Activated T-cell treated with anti-CD3 and anti-CD28 coated beads for 4 hours (primary cell): ENCODE measurements at regions not wholly inside any gene's neighbourhood (a gene's known extent, or its start where the extent isn't known, plus 50 kb on each side); places are given as distances from the start of the nearest gene placed in this dataset.
"Not testable (repeated sequence)": the region's sequence is repeated elsewhere in the genome, so short reads cannot be mapped to it uniquely, and the experiment has no call there.

Experiments
- DNase-seq: peaks from one replicate; pipeline ENCODE4 v3.0.0-alpha.2; 2020

GRCh38 chr3:17820275-17820674 lies 77.8 kb upstream of the TBC1D5 start:
- DNase-seq: no peak

DNA sequence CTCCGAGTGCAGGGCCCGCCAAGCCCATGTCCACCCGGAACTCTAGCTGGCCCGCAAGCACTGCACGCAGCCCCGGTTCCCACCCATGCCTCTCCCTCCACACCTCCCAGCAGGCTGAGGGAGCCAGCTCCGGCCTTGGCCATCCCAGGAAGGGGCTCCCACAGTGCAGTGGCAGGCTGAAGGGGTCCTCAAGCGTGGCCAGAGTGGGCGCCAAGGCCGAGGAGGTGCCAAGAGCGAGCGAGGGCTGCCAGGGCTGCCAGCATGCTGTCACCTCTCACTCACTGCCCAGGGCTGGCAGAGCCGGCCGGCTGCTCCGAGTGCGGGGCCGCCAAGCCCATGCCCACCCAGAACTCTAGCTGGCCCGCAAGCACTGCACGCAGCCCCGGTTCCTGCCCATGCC lies 75.5 kb upstream of the TBC1D5 start:
- DNase-seq: not testable (repeated sequence)

GRCh38 chr3:17817545-17817944 lies 75.1 kb upstream of the TBC1D5 start:
- DNase-seq: no peak

DNA sequence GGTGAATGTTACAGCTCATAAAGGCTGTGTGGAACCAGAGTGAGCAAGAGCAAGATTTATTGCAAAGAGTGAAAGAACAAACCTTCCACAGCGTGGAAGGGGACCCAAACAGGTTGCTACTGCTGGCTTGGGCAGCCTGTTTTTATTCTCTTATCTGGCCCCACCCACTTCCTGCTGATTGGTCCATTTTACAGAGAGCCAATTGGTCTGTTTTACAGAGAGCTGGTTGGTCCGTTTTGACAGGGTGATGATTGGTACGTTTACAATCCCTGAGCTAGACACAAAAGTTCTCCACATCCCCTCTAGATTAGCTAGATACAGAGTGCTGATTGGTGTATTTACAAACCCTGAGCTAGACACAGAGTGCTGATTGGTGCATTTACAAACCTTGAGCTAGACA lies 74.4 kb upstream of the TBC1D5 start:
- not testable (repeated sequence) for DNase-seq

DNA sequence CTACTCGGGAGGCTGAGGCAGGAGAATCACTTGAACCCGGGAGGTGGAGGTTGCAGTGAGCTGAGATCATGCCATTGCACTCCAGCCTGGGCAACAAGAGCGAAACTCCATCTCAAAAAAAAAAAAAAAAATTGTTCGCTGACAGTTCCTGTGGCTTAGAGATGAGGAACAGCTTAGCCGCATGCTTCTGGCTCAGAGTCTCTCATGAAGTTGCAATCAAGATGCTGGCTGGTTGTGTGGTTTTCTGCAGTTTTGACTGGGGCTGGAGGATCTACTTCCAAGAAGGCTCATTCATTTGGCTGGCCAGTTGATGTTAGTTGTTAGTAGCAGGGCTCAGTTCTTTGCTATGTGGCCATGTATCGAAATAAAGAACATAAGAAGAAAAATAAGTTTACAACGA lies 69.9 kb upstream of the TBC1D5 start:
- DNase-seq: not testable (repeated sequence)

GRCh38 chr3:17811646-17812045 lies 69.2 kb upstream of the TBC1D5 start:
- no peak for DNase-seq

DNA sequence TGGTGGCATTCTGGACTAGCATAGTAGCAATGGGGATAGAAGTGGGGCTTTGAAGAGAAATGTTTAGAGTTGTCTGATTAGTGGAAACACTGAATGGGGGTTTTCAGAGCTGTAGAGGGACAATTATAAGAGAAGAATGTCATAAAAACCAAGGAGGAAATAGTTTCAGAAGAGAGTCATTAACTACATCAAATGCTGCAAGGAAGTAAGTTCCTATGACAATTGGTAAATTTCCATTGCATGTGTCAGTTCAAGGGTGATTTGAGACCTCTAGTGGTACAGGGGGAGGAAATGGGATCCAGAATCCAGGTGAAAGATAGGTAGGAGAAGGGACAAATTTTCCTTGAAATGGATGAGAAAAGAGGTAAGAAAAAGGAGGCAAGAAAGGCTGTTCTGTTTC lies 68.3 kb upstream of the TBC1D5 start:
- DNase-seq: no peak

DNA sequence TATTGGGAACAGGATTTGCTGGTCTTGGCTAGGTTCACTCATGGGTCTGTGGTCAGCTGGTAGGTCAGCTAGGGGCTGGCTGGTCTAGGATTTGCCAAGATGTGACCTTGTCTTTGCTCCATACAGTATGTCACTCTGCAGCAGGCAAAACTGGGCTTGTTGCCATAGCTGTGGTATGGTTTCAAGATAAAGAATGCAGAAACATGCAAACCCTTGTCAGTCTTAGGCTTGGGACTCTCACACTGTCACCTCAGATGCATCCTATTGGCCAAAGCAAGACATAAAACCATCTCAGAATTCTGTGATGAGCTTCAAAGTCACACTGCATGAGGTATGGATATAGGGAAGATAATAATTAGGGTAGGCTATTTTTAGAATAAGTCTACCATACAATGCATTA lies 66.6 kb upstream of the TBC1D5 start:
- DNase-seq: no peak

- no peak for DNase-seq
Observed at GRCh38 chr3:17806876-17807275, 64.4 kb upstream of the TBC1D5 start.

GRCh38 chr3:17806201-17806600 lies 63.8 kb upstream of the TBC1D5 start:
- no peak for DNase-seq

DNA sequence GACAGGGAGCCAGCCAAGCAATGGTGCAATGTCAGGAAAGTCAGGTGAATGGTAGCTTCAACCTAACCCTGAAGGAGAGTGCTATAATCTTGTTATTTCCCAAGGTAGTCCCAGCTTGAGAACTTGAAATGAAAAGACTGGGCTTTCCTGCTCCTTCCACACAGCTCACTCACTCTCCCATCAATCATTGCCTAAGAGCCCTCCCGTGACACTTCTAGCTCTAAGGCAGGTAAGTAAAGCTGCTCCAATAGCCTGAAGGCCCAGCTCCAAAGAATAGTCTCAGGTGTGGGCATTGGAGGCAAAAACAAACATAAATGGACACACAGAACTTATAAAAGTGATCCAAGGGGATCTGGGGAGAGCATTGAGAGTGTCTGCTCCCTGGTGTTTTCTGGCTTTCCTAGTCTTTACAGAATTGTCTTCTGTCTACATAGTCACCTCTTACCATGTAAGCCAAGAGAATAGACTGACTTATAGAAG lies 63.1 kb upstream of the TBC1D5 start:
- no peak for DNase-seq

DNA sequence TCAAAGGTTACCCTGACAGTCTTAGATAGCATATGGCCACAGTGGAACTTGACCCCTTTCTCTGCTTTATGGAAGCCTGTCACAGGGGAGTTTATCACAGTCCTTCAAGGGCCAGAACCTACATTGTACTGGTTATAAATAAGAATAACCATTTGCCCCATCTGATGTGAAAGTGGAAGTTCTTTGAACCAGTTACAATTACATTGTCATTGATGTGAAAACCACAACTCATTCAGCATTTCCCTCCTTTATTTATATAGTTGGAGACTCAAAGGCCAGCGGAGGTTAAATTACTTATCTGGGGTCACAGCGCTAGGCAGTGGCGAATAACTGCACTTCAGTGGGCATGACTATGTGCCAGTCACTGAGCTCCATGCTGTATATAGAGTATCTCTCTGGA lies 60.5 kb upstream of the TBC1D5 start:
- DNase-seq: no peak

DNA sequence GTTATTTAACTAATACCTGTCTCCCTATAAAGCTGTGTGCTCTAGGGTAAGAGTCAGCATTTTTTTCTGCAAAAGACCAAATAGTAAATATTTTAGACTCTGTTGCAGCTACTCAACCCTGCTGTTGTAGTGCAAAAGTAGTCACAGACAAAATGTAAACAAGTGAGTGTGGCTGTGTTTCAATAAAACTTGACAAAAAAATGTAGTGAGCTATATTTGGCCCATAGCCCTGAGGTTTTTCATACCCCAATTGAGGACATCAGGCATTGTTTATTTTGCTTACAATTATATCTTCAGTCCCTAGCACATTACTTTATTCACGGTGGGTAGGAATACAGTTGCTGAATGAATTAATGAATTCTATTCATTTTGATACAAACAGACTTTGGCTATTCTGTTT lies 58.7 kb upstream of the TBC1D5 start:
- DNase-seq: no peak

DNA sequence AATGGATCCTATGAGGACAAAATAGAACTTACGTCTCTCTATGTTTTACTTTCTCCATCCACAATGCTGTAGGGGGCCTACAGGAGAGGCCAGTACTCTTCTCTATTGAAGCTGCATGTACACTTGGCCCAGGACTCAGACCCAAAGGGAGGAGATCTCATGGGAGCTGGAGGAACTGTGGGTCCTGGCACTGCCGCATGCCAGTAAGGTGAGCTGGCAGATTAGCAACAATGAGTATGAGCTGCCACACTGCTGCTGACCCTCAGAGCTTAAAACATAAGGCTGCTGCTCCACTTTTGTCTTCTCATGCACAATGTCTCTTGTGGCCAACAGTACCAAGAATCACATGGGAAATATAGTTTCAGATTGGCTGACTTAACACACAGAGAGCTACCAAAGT lies 57.8 kb upstream of the TBC1D5 start:
- no peak for DNase-seq

DNA sequence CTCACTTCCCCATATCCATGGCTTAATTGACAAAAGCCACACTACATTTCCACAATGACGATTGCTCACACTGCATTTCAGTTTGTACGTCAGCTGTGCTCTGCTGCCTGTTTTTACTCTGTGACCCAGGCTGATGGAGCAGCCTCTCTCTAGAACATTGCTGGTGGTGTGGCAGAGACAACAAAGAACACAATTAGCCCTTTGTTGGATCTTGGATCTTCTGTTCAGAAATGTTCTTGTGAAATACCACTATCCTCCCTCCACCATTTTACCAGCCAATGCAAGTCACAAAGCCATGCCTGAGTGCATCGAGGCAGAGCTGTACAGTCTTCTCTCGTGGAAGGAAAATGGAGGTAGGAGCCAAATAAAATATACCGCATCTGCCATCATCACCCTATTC lies 56.9 kb upstream of the TBC1D5 start:
- no peak for DNase-seq

GRCh38 chr3:17798000-17798399 lies 55.6 kb upstream of the TBC1D5 start:
- no peak for DNase-seq

DNA sequence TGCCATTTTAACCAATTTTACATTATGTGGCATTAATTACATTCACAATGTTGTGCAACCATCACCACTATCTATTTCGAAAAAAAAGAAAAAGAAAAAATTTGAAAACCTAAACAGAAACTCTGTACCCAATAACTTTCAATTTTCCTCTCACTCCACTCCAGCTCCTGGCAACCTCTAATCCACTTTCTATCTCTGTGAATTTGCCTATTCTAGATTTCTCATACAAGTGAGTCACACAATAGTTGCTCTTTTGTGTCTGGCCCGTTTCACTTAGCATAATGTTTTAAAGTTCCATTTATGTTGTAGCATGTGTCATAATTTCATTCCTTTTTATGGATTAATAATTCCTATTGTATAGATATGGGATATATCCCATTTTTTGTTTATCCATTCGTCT lies 53.3 kb upstream of the TBC1D5 start:
- DNase-seq: no peak

- no peak for DNase-seq
Observed at GRCh38 chr3:17795280-17795679, 52.8 kb upstream of the TBC1D5 start.

GRCh38 chr3:17793542-17794195 lies 51.2 kb upstream of the TBC1D5 start:
- DNase-seq: no peak
